Psoas muscle (tissue), 7 donors: ENCODE measurements at regions not wholly inside any gene's neighbourhood (a gene's known extent, or its start where the extent isn't known, plus 50 kb on each side); places are given as distances from the start of the nearest gene placed in this dataset.

Experiments
- ATAC-seq, 4 donors: fragments of 200-7000 bp; cut with Tn5 transposase; one replicate each; pipeline ENCODE4 v1.9.1; 2020; ENCODE audit warnings: moderate library complexity in 3 of 4, mild to moderate bottlenecking in 2 of 4
- DNase-seq, 2 donors: peaks; one replicate each; pipeline ENCODE4 v3.0.0-alpha.2; 2020
- H3K27ac ChIP-seq: fragments of 200-600 bp; one replicate; pipeline ENCODE4 v1.8.0; 2022
- H3K27me3 ChIP-seq, 3 donors: fragments of 200-600 bp in 1 of 3; one replicate each; pipeline versions ENCODE4 v1.6.1 to v1.8.0; 2013 to 2022; ENCODE audit warnings: low read length in 2 of 3, mild to moderate bottlenecking in 2 of 3, moderate library complexity in 1 of 3; ENCODE audit not compliant: insufficient read depth in 3 of 3
- H3K36me3 ChIP-seq, 2 donors: fragments of 200-600 bp in 1 of 2; one replicate each; pipeline versions ENCODE4 v1.6.1 to v1.8.0; 2013 to 2022; ENCODE audit warnings: low read depth in 1 of 2, mild to moderate bottlenecking in 1 of 2, moderate library complexity in 1 of 2; ENCODE audit not compliant: insufficient read depth in 1 of 2
- H3K4me1 ChIP-seq: fragments of 200-600 bp; one replicate; pipeline ENCODE4 v1.8.0; 2022
- H3K4me3 ChIP-seq: fragments of 200-600 bp; one replicate; pipeline ENCODE4 v1.8.0; 2022; ENCODE audit warnings: mild to moderate bottlenecking
- H3K9me3 ChIP-seq: fragments of 200-600 bp; one replicate; pipeline ENCODE4 v1.8.0; 2022
- CTCF ChIP-seq: fragments of 200-600 bp; IDR thresholded peaks from one replicate; pipeline ENCODE4 v1.8.0; 2022; ENCODE audit warnings: antibody characterized with exemption
- WGBS, 3 donors: extraction: QIAGEN DNeasy Blood & Tissue Kit; methylation state at CpG; one replicate each; pipeline versions ENCODE4 v1.1.6 to v1.1.7; 2013; 5-methylcytosine and 5-hydroxymethylcytosine counted together
- intact Hi-C, 2 donors: fragments of 100-400 bp; cut with DNase I; formaldehyde crosslinking; loops; one replicate each; pipeline versions ENCODE4 v1.11.0 to v1.14.2; 2022
- donor health status: healthy with polysubstance abuse.
- donor health status: DM: no; HTN: no; CAD: no; lungs with moderate emphysema.
- donor health status: Bipolar disorder and iron deficiency.
- donor health status: healthy.
- donor health status: DM: yes; HTN: yes; CAD: no.
- donor health status: DM: no; HTN: no; CAD: no.
- donor health status: DM: yes; HTN: yes; CAD: no.

DNA sequence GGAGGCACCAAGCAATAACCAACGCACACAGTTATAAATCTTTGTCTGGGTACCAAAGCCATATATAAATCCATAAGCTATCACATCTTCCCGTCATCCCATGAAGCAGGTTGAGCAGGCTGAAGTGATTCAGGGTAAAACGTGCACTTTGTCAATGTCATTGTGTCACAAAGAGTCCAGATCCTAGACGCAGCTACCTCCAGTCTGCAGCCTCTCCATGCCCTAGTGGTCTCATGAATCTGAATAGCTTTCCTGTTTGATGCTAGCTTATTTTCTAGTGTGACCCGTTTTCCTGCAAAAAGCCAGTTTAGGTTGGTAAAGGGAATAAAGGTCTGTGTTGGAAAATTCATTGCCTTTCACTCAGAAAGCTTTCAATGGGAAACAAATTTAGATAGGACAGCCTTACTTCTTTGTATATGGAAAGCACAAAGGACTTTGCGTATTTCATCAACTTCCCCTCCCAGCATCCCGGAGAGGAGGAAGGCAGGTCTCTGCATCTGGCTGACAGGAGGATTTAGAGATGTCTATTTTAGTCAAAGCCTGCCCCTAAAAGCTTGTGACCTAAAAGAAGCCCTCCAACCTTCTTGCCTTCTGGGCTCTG lies 222.3 kb upstream of the ARL4C start:
- no peak for DNase-seq
- 84 to 86% (median 84%) methylated on average over 7 of the region's 7 CpGs for WGBS, 3 donors
- H3K9me3 ChIP-seq, result no peaks in the 10 kb centered on the region
- H3K4me3 ChIP-seq, result no peak overlapping the region
- no peak for ATAC-seq
- no peaks in the 10 kb centered on the region for H3K36me3 ChIP-seq
- H3K27me3 ChIP-seq, result no peaks in the 10 kb centered on the region
- intact Hi-C loops, result no loop called here
- TF ChIP-seq CTCF, result no peak
- no peak overlapping the region for H3K27ac ChIP-seq
- H3K4me1 ChIP-seq, result no peaks in the 10 kb centered on the region

DNA sequence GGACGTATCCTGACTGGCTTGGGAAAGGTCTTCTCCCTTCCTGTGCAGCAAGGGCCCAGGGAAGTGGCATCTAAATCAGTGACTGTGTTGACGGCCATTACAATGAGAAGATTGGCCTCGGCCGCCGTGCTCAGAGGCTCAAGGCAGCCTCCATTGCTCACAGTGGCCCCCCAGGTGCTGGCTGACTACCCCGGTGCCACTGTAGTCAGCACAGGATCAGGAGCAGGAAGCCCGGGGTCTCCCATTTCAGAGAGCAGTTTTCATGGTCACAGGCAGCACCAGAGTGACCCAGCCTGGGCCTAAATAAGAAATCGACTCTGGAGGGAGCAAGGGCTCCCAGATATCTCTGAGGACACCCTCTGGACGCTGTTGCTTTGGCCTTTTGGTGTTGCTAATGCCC lies 219.4 kb upstream of the ARL4C start:
- DNase-seq (no peak), ATAC-seq (no peak)
- Histone ChIP-seq H3K9me3 (no peaks in the 10 kb centered on the region), H3K27ac (no peak overlapping the region), H3K4me3 (no peak overlapping the region), H3K4me1 (no peaks in the 10 kb centered on the region), H3K27me3 (no peaks in the 10 kb centered on the region), H3K36me3 (no peaks in the 10 kb centered on the region)
- intact Hi-C loops, result no loop called here
- 77 to 80% (median 80%) methylated on average over 9 of the region's 9 CpGs for WGBS, 3 donors
- TF ChIP-seq CTCF, result no peak

GRCh38 chr2:234715671-234716250 lies 218.9 kb upstream of the ARL4C start:
- no peak overlapping the region for H3K4me3 ChIP-seq
- no peaks in the 10 kb centered on the region for H3K9me3 ChIP-seq
- no peaks in the 10 kb centered on the region for H3K27me3 ChIP-seq
- H3K36me3 ChIP-seq, result no peaks in the 10 kb centered on the region
- DNase-seq, result no peak
- WGBS, 3 donors, result 87 to 92% (median 91%) methylated on average over 13 of the region's 13 CpGs
- no peak for ATAC-seq
- TF ChIP-seq CTCF, result no peak
- no peaks in the 10 kb centered on the region for H3K4me1 ChIP-seq
- intact Hi-C loops, result no loop called here
- no peak overlapping the region for H3K27ac ChIP-seq

GRCh38 chr2:234714711-234715110 lies 217.8 kb upstream of the ARL4C start:
- ATAC-seq, result no peak
- Histone ChIP-seq H3K4me1 (no peaks in the 10 kb centered on the region), H3K4me3 (no peak overlapping the region), H3K36me3 (no peaks in the 10 kb centered on the region), H3K27ac (no peak overlapping the region), H3K9me3 (no peaks in the 10 kb centered on the region), H3K27me3 (no peaks in the 10 kb centered on the region)
- DNase-seq, result no peak
- no peak for TF ChIP-seq CTCF
- intact Hi-C loops, result no loop called here
- WGBS, 3 donors, result 79 to 92% (median 87%) methylated on average over 5 of the region's 5 CpGs

DNA sequence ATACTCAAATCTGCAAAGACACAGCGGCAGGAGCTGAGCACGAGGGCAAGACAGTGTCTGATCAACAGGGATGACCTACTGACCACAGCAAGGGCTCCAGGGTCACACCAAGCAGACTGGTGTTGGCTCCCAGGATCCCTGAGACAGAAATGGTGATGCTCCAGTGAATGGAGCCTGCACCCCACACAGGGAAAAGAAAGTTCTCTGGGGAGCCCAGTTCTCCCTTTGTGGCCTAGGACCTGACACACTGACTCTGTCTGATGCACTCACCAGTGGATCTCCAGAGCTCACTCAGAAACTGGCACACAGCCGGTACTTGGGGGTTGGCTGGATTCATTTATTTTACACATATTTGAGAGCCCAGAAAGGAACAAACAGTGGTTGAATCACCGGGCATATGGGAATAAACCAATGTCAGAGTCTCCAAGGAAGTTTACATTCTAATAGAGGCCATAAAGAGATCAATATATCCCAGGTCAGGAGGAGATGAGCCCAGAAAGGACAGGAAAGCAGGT lies 215.6 kb upstream of the ARL4C start:
- TF ChIP-seq CTCF, result no peak
- intact Hi-C loops, result no loop called here
- DNase-seq, result no peak
- 81 to 84% (median 83%) methylated on average over 4 of the region's 4 CpGs for WGBS, 3 donors
- ATAC-seq, result no peak
- H3K4me1 ChIP-seq, result no peaks in the 10 kb centered on the region
- no peaks in the 10 kb centered on the region for H3K27me3 ChIP-seq
- no peaks in the 10 kb centered on the region for H3K36me3 ChIP-seq
- H3K27ac ChIP-seq, result no peak overlapping the region
- H3K9me3 ChIP-seq, result no peaks in the 10 kb centered on the region
- H3K4me3 ChIP-seq, result no peak overlapping the region
